ENCODE measurements at regions not wholly inside any gene's neighbourhood (a gene's known extent, or its start where the extent isn't known, plus 50 kb on each side); places are given as distances from the start of the nearest gene placed in this dataset.

- DNase-seq (ENCODE audit: low spot score), result no peak
- TF ChIP-seq CTCF (IDR thresholded peaks at IDR 0.05; ENCODE audit: extremely low read depth, missing control alignments), result no peak
Observed at GRCh38 chrX:40261833-40262156, 164.0 kb upstream of the BCOR start.

GRCh38 chrX:40260146-40260747 is 162.5 kb upstream of the BCOR start:
- no peak for DNase-seq (ENCODE audit: low spot score)
- TF ChIP-seq CTCF (IDR thresholded peaks at IDR 0.05; ENCODE audit: extremely low read depth, missing control alignments), result no peak

- no peak for TF ChIP-seq CTCF (IDR thresholded peaks at IDR 0.05; ENCODE audit: extremely low read depth, missing control alignments)
- no peak for DNase-seq (ENCODE audit: low spot score)
Observed at GRCh38 chrX:40258909-40259308, 161.2 kb upstream of the BCOR start.

GRCh38 chrX:40253771-40254170 is 156.0 kb upstream of the BCOR start:
- DNase-seq (ENCODE audit: low spot score), result no peak

GRCh38 chrX:40249582-40249981 is 151.8 kb upstream of the BCOR start:
- DNase-seq (ENCODE audit: low spot score), result no peak
- no peak for TF ChIP-seq CTCF (IDR thresholded peaks at IDR 0.05; ENCODE audit: extremely low read depth, missing control alignments)

More at GRCh38 chrX:40253771-40254170, 156.0 kb upstream of the BCOR start:
- no peak for TF ChIP-seq CTCF (IDR thresholded peaks at IDR 0.05; ENCODE audit: extremely low read depth, missing control alignments)

- no peak for DNase-seq (ENCODE audit: low spot score)
- TF ChIP-seq CTCF (IDR thresholded peaks at IDR 0.05; ENCODE audit: extremely low read depth, missing control alignments), result no peak
Observed at GRCh38 chrX:40248822-40249221, 151.1 kb upstream of the BCOR start.

- no peak for TF ChIP-seq CTCF (IDR thresholded peaks at IDR 0.05; ENCODE audit: extremely low read depth, missing control alignments)
- DNase-seq (ENCODE audit: low spot score), result no peak
Observed at GRCh38 chrX:40247848-40248622, 150.3 kb upstream of the BCOR start.

All from GM20000 (cell line).